ENCODE measurements at regions not wholly inside any gene's neighbourhood (a gene's known extent, or its start where the extent isn't known, plus 50 kb on each side); places are given as distances from the start of the nearest gene placed in this dataset.

DNA sequence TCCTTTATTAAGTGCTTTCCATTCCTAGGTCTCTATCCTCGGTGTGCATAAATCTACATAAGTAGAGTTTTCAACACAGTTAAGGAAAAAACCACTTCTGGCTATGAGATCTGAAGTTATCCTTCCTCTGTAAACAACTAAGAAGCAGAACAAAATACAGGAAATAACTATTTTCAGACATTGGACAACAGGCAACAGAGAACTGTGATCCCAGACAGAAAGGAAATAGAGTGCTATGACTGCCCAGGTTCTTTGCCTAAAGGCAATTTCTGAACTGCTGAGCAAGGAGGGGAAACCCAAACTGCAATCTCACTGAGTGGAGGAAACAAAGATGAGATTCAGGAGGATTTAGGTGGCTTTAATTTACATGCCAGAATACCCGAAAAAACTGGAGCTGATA lies 285.4 kb downstream of the SNX13 start:
- WGBS, 2 donors, result 47 to 54% methylated on average over 2 of the region's 2 CpGs
- no peaks in the 10 kb centered on the region for H3K27me3 ChIP-seq
- H3K4me1 ChIP-seq, result peaks cover 0 to 55% (median 13%) of the 10 kb centered on the region in 4 donors
- no peaks in the 10 kb centered on the region for H3K36me3 ChIP-seq
- peak overlapping the region in 3 of 4 donors; percentile 15 to 79 (median 78) for H3K27ac ChIP-seq
- peaks cover 0 to 10% (median 0%) of the 10 kb centered on the region in 4 donors for H3K9me3 ChIP-seq
- H3K4me3 ChIP-seq, result no peak overlapping the region
- no peak for DNase-seq (ENCODE audit: low spot score in 2 of 2)
- no peak for TF ChIP-seq POLR2A (IDR thresholded peaks at IDR 0.05)
- TF ChIP-seq CTCF (IDR thresholded peaks at IDR 0.05), result no peak
- peak in 1 of 2 donors; percentile 8 for TF ChIP-seq EP300 (IDR thresholded peaks at IDR 0.05)

- Histone ChIP-seq H3K27me3 (no peaks in the 10 kb centered on the region), H3K36me3 (no peaks in the 10 kb centered on the region), H3K27ac (no peak overlapping the region), H3K9me3 (peaks cover 0 to 10% (median 0%) of the 10 kb centered on the region in 4 donors), H3K4me3 (no peak overlapping the region), H3K4me1 (peaks cover 0 to 18% (median 7%) of the 10 kb centered on the region in 4 donors)
- 90 to 98% methylated on average over 3 of the region's 3 CpGs for WGBS, 2 donors
- DNase-seq (ENCODE audit: low spot score in 2 of 2), result no peak
- TF ChIP-seq POLR2A (IDR thresholded peaks at IDR 0.05) (no peak), CTCF (IDR thresholded peaks at IDR 0.05) (no peak), EP300 (IDR thresholded peaks at IDR 0.05) (no peak)
Observed at GRCh38 chr7:17659126-17659525, 281.2 kb downstream of the SNX13 start.

DNA sequence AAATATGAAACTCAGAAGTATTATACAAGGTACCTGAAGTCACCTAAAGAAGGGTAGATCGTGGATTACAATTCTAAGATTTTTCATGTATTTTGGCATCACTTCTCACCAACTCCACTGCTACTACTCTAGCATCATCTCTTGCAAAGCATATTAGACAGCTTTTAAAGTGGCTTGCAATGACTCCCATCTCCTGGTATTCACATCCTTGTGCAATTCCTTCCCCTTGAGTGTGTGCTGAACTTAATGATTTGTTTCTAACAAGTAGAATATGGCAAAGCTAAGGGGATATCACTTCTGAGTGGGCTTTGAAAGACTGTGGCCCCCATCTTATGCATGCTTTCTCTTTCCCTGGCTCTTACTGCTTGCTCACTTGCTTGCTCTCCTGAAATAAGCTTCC lies 280.2 kb downstream of the SNX13 start:
- H3K27me3 ChIP-seq, result no peaks in the 10 kb centered on the region
- H3K36me3 ChIP-seq, result no peaks in the 10 kb centered on the region
- no peak for DNase-seq (ENCODE audit: low spot score in 2 of 2)
- H3K9me3 ChIP-seq, result peaks cover 0 to 10% (median 0%) of the 10 kb centered on the region in 4 donors
- peaks cover 0 to 11% (median 4%) of the 10 kb centered on the region in 4 donors for H3K4me1 ChIP-seq
- WGBS, 2 donors, result 85 to 100% methylated on average over 1 of the region's 1 CpG
- TF ChIP-seq POLR2A (IDR thresholded peaks at IDR 0.05) (no peak), CTCF (IDR thresholded peaks at IDR 0.05) (no peak), EP300 (IDR thresholded peaks at IDR 0.05) (no peak)
- no peak overlapping the region for H3K4me3 ChIP-seq
- no peak overlapping the region for H3K27ac ChIP-seq

DNA sequence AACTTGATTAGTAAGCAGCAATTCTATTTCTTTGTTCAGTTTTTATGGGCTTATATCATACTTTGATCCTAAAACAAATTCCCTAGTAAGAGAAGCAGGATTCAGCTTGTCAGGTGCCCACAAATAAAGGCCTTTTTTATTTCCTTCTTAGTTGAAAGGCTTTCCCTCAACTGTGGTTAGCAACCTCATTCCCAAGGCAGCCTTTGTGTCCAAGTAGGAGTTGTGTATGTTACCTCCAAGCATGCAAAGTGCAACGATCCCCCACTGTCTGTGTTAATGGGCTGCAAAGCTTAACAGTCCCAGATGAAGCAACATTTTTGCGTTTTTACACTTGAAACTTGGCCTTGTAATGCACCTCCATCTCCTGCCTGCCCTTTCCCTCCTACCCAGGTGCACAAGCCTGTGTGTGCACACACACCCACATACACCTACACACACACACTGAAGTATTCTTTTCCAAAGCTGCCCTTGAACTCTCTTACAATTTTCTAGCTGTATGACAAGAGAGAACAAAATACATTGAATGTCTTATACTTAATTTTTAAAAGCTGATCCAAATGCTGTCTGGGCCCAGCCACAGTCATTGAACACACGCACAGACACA lies 278.2 kb downstream of the SNX13 start:
- H3K36me3 ChIP-seq, result no peaks in the 10 kb centered on the region
- no peak for DNase-seq (ENCODE audit: low spot score in 2 of 2)
- H3K9me3 ChIP-seq, result peaks cover 0 to 10% (median 0%) of the 10 kb centered on the region in 4 donors
- WGBS, 2 donors, result 48 to 58% methylated on average over 3 of the region's 3 CpGs
- H3K27ac ChIP-seq, result peak overlapping the region in 1 of 4 donors; percentile 14
- no peaks in the 10 kb centered on the region for H3K27me3 ChIP-seq
- H3K4me1 ChIP-seq, result no peaks in the 10 kb centered on the region
- TF ChIP-seq CTCF (IDR thresholded peaks at IDR 0.05), result no peak
- no peak for TF ChIP-seq POLR2A (IDR thresholded peaks at IDR 0.05)
- no peak for TF ChIP-seq EP300 (IDR thresholded peaks at IDR 0.05)
- H3K4me3 ChIP-seq, result no peak overlapping the region

- 80 to 81% methylated on average over 3 of the region's 3 CpGs for WGBS, 2 donors
- DNase-seq (ENCODE audit: low spot score in 2 of 2), result no peak
- Histone ChIP-seq H3K27ac (peak overlapping the region in 1 of 4 donors; percentile 18), H3K27me3 (no peaks in the 10 kb centered on the region), H3K4me3 (no peak overlapping the region), H3K36me3 (no peaks in the 10 kb centered on the region), H3K4me1 (no peaks in the 10 kb centered on the region), H3K9me3 (peaks cover 0 to 8% (median 0%) of the 10 kb centered on the region in 4 donors)
- TF ChIP-seq CTCF (IDR thresholded peaks at IDR 0.05) (no peak), POLR2A (IDR thresholded peaks at IDR 0.05) (no peak)
Observed at GRCh38 chr7:17663061-17663675, 277.1 kb downstream of the SNX13 start.

Data from tibial nerve (tissue), 4 donors.